NCI-H510A (cell line): ENCODE measurements at regions not wholly inside any gene's neighbourhood (a gene's known extent, or its start where the extent isn't known, plus 50 kb on each side); places are given as distances from the start of the nearest gene placed in this dataset.
"Not testable (repeated sequence)": the region's sequence is repeated elsewhere in the genome, so short reads cannot be mapped to it uniquely, and the experiment has no call there.

ENCODE experiments used
- DNase-seq: peaks from one replicate; lab custom pipeline; 2025; lab: John Stamatoyannopoulos, UW

- DNase-seq = no peak
These were observed 64.8 kb upstream of the TBC1D3K start for GRCh38 chr17:37859451-37859850.

DNA sequence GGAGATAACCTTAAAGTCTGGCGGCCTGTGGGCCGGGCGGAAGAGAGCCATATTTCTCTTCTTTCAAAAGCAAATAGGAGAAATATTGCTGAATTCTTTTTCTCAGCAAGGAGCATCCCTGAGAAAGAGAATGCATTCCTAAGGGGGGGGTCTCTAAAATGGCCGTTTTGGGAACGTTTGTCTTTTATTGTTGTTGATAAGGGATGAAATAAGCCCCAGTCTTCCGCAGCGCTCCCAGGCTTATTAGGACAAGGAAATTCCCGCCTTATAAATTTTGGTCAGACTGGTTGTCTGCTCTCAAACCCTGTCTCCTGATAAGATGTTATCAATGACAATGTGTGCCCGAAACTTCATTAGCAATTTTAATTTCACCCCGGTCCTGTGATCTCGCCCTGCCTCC, 65.8 kb upstream of the TBC1D3K start:
- not testable (repeated sequence) for DNase-seq

DNA sequence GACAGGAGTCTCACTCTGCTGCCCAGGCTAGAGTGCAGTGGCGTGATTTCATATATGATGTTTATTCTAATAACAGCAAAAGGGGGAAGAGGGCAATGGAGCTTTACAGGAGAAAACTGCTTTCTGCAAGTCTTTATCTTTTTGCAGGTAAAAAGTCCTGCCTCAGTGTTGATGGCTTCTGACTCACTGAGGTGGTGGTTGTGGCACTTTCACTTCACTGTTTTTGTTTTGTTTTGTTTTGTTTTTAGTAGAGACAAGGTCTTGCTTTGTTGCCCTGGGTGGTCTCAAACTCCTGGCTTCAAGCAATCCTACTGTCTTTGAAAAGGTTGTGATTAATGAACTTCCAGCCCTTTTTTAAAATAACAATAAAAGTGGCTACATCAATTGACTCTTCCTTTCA, 68.0 kb upstream of the TBC1D3K start:
- no peak for DNase-seq

GRCh38 chr17:37849617-37849972, 74.6 kb upstream of the TBC1D3K start:
- no peak for DNase-seq

- peak; percentile 73 for DNase-seq
These were observed 75.3 kb upstream of the TBC1D3K start for GRCh38 chr17:37848690-37849616.

- DNase-seq = no peak
These were observed 76.3 kb upstream of the TBC1D3K start for GRCh38 chr17:37847811-37848331.

DNA sequence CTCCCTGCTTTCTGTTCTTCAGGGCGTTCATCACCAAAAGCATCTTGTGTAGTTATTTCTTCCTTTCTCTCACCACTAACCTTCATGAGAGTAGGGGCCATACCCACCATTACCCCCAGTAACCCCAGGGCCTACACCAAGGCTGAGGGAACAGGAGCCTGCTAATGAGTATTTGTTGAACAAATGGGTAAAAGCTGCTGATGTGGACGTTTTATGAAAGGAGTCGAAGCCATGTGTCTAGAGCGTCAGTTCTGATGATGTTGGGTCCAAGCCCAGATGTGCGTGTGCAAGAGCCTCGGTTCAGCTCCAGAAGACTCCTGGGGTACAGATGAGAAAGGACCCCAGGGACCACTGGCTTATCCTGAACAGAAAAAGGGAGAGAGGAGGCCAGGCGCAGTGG, 77.1 kb upstream of the TBC1D3K start:
- no peak for DNase-seq

DNA sequence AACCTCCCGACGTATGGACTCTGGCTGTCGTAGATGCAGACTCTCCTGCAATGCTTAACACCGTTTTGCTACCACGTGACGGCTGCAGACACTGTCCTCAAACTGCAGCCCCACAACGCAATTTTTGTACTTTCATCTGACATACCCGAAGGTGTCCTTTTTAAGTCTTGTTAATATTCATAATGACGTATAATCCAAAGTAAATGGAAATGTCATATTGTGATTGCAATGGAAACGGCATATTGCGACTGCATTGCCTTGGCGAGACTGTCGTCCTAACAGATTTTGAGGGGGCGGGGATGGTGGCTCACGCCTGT, 79.3 kb upstream of the TBC1D3K start:
- no peak for DNase-seq

DNA sequence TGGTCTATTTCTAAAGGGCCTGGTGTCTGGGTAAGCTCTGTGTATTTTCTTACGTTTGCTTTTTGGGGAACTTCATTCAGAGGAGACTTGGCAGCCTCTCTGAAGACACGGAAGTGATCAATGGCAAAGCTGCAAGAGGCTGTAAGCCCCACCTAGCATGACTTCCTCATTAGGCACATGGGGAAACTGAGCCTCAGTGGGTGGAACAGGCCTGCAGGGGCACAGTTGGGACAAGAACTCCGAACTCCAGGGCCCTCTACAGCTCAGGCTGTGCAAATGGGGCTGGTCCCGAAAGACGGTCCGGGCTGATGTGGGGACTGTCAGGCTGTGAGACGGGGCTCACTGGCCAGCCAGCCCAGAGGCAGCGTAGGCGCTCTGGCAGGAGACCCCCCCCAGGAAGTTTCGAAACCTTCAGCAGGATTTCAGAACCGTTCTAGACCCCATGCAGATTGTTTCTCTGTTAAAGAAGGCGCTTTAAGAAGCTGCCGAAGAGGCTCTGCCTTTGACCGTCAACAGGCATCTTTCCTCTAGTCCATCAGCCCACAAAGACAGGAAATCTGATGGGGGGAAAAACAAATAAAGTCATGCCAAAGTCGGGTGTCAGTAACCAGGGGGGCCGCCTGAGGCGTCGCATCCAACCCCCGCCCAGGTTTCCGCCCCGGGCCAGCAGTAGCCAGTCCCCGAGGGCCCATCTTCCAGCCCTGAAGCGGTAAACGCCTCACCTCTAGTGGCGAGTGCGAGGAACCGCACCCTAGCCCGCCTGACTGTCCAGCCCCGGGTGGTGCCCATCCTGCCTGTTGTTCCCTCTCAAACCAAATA, 79.8 kb upstream of the TBC1D3K start:
- no peak for DNase-seq

- no peak for DNase-seq
These were observed 81.8 kb upstream of the TBC1D3K start for GRCh38 chr17:37842401-37842800.

- no peak for DNase-seq
These were observed 83.0 kb upstream of the TBC1D3K start for GRCh38 chr17:37841232-37841631.

GRCh38 chr17:37840576-37840975, 83.6 kb upstream of the TBC1D3K start:
- DNase-seq = no peak

DNA sequence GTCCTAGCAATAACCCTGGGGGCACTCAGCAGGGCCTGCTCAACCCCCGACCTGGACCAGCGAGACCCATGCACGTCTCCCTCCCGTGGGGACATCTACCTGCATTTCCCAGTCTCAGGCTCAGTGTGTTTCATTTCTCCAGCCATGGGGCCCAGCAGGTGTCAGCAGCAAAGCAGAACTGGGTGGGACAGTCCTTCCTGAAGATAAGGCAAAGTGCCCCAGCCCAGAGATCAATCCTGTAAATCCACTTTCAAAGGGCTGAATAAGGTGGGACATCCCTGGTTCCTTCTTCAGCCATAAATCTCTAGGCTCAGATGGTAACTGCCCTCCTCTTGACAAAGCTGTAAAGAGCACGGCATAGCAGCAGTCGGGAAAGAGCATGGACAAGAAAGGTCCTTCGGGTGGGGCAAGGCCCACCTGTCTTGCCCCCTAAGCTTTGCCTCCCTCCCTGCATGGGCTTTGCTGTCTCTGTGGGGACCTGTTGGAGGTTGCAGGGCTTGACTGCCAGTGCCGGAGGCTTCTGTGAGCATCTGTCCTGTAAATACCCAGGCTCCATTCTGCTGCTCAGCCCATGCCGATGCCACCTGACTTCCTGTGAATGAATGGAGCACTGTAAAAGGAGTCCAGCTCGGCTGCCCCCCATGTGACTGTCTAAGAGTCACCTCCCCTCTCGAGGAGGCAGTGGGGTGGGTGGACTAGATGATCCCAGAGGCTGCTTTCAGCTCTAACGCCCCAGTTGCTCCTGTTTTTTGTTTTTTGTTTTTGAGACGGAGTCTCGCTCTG, 84.8 kb upstream of the TBC1D3K start:
- DNase-seq = no peak

DNA sequence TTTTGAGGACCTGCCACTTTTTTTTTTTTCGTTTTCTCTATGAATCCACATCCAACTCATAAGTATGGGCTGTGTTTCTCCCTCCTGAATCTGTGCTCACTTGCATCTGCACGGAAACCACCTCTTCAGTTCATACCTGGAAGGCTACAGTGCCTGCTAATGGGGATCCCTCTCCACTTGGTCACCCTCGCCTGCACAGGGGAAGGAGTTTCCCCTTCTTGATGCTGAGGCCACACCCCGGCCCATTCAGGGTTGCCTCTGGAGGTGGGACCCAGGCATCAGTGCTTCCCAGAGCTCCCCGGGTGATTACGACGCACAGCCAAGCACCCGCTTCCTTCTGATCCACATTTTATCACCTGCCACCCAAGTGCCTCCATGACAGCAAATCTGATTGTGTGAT, 85.9 kb upstream of the TBC1D3K start:
- no peak for DNase-seq

GRCh38 chr17:37836593-37836992, 87.6 kb upstream of the TBC1D3K start:
- no peak for DNase-seq

GRCh38 chr17:37834168-37834567, 89.3 kb upstream of the HNF1B start:
- DNase-seq = no peak

DNA sequence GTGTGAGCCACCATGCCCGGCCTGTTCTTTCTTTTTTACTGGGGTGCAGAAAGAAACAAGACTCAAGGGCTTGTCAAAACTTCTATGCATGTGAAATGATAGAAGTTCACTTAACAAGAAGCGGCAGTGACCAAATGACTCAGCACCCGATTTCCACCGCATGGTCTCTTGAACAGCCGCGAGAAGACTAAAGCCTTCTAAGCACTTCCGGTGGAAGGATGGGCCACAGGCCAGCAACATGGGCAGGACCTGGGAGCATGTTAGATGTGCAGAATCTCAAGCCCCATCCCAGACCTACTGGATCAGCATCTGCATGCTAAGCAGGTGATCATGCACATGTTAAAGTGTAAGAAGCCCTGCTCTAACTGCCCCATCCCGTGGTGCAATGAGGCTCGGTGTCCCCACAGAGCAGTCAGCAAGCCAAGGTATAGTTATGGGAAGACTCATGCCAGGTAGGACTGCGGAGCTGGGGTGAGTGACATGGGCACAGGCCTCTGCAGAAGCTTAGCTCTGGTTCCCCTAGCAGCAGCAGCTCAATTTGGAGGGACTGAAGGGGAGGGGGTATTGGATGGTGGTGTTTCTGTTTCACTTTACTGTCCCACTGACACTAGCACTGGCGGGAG, 88.5 kb upstream of the HNF1B start:
- DNase-seq = no peak

DNA sequence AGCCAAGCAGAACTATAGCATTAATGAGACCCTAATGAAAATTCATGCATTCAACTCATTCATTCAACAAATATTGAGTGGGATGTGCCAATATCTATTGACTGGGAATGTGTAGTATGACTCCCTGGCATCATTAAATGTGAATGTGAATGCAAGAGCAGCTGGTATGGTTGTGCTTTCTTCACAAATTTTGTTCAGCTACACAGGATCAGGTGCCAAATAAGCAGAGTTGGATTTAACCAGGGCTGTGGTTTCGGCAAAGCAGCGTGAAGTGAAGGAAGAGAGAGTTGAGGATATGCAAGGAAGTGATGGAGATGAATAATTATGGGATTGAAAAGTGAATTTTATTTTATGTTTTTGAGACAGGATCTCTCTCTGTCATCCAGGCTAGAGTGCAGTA, 87.1 kb upstream of the HNF1B start:
- DNase-seq = no peak

GRCh38 chr17:37831492-37831891, 86.6 kb upstream of the HNF1B start:
- DNase-seq = no peak

DNA sequence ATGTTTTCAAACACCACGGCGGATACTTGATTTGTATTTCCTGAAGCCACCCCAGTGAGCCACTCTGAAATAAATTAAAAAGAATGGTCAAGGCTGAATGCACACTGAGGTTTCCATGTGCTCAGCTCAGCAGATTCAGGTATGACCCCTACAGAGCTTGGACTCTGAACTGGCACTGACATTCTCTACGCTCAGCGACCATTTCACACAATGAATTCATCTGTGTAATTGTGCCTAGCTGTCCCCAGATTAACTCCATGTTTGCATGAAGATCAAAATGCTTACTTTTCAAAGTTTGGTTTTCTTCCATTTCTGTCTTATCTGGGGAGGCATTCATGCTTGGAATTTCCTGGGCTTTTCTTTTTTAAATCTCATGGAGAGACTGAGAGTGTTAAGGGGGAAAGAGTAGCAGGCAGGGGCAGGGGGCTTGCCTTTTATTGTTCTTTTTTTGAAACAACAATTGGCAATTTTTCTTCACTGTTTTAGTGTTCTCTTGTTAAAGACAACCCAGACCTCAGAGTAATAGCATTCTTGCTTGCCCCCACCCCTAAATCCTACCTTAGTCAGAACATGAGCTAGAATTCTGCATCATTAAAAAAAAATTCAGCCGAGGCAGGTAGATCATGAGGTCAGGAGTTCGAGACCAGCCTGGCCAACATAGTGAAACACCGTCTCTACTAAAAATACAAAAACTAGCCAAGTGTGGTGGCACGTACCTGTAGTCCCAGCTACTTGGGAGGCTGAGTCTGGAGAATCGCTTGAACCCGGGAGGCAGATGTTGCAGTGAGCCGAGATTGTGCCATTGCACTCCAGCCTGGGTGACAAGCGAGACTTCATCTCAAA, 85.5 kb upstream of the HNF1B start:
- DNase-seq = no peak

- DNase-seq = no peak
These were observed 84.8 kb upstream of the HNF1B start for GRCh38 chr17:37829592-37830123.
